MCF 10A (cell line): ENCODE measurements at regions not wholly inside any gene's neighbourhood (a gene's known extent, or its start where the extent isn't known, plus 50 kb on each side); places are given as distances from the start of the nearest gene placed in this dataset.

Experiments used
- BruUV-seq: library from RNA; stranded (reverse); fragments of 400-500 nt; replicated peaks from 2 replicates; lab custom pipeline; 2021; lab: Mats Ljungman, UMichigan
- CTCF ChIA-PET: fragments of 300-600 bp; sonication (Branson Sonifier 250); formaldehyde crosslinking; extraction: SDS; loops from one replicate; lab custom pipeline; 2021; ENCODE audit warnings: antibody characterized with exemption, inconsistent platforms; lab: Yijun Ruan, JAX
- POLR2A ChIA-PET: fragments of 300-600, 350-650 bp; sonication (Branson Sonifier 250); formaldehyde crosslinking; extraction: SDS; loops from one replicate; lab custom pipeline; 2020; ENCODE audit warnings: antibody characterized with exemption, inconsistent platforms; lab: Yijun Ruan, JAX
- DNase-seq: peaks from one replicate; pipeline ENCODE4 v3.0.0-alpha.2; 2018; ENCODE audit not compliant: unreplicated experiment
- H3K27ac Mint-ChIP-seq: one replicate; pipeline ENCODE4 v1.8.0; 2022; ENCODE audit warnings: mild to moderate bottlenecking, low read depth, mixed read lengths; ENCODE audit not compliant: unreplicated experiment
- H3K27me3 Mint-ChIP-seq: one replicate; pipeline ENCODE4 v1.8.0; 2022; ENCODE audit warnings: mixed read lengths; ENCODE audit not compliant: insufficient read depth, unreplicated experiment
- H3K36me3 Mint-ChIP-seq: one replicate; pipeline ENCODE4 v1.8.0; 2022; ENCODE audit warnings: mild to moderate bottlenecking, moderate library complexity, mixed read lengths; ENCODE audit not compliant: insufficient read depth, unreplicated experiment
- H3K4me1 Mint-ChIP-seq: one replicate; pipeline ENCODE4 v1.8.0; 2022; ENCODE audit warnings: mixed read lengths; ENCODE audit not compliant: insufficient read depth, unreplicated experiment
- H3K4me3 Mint-ChIP-seq: one replicate; pipeline ENCODE4 v1.8.0; 2022; ENCODE audit warnings: mild to moderate bottlenecking, moderate library complexity, mixed read lengths; ENCODE audit not compliant: unreplicated experiment
- H3K9me3 Mint-ChIP-seq: one replicate; pipeline ENCODE4 v1.8.0; 2022; ENCODE audit warnings: mixed read lengths; ENCODE audit not compliant: unreplicated experiment
- CTCF ChIP-seq: fragments of 200-600 bp; IDR thresholded peaks from one replicate; pipeline ENCODE4 v1.8.0; 2022; ENCODE audit warnings: antibody characterized with exemption, mild to moderate bottlenecking; ENCODE audit not compliant: unreplicated experiment
- intact Hi-C: fragments of 100-400 bp; cut with micrococcal nuclease; formaldehyde crosslinking; loops from 2 replicates; pipeline ENCODE4 v1.14.1; 2022

- POLR2A ChIA-PET: no interaction called here
- peaks cover 17% of the 10 kb centered on the region for H3K9me3 Mint-ChIP-seq
- H3K27ac Mint-ChIP-seq: no peak overlapping the region
- H3K4me3 Mint-ChIP-seq: no peak overlapping the region
- BruUV-seq: no TSS peak
- peaks cover 6% of the 10 kb centered on the region for H3K36me3 Mint-ChIP-seq
- H3K4me1 Mint-ChIP-seq: no peaks in the 10 kb centered on the region
- TF ChIP-seq CTCF: no peak
- no peaks in the 10 kb centered on the region for H3K27me3 Mint-ChIP-seq
- intact Hi-C loops: no loop called here
- CTCF ChIA-PET: no interaction called here
- no peak for DNase-seq
Measured at GRCh38 chr2:7449298-7449697, 532.1 kb downstream of the RNF144A start.

- no peak for DNase-seq
- H3K4me3 Mint-ChIP-seq: no peak overlapping the region
- no peaks in the 10 kb centered on the region for H3K27me3 Mint-ChIP-seq
- ChIA-PET POLR2A (no interaction called here), CTCF (interaction anchor here (1.3 kb wide), 1 partner anchor 23 kb away, joined by 5 read pairs; no protein-coding TSS in a partner anchor)
- no TSS peak for BruUV-seq
- peaks cover 18% of the 10 kb centered on the region for H3K9me3 Mint-ChIP-seq
- H3K36me3 Mint-ChIP-seq: peaks cover 6% of the 10 kb centered on the region
- TF ChIP-seq CTCF: no peak
- H3K27ac Mint-ChIP-seq: no peak overlapping the region
- no peaks in the 10 kb centered on the region for H3K4me1 Mint-ChIP-seq
- intact Hi-C loops: no loop called here
Measured at GRCh38 chr2:7450188-7450832, 533.1 kb downstream of the RNF144A start.

GRCh38 chr2:7450833-7451190, 533.6 kb downstream of the RNF144A start:
- Mint-ChIP-seq H3K36me3 (peaks cover 4% of the 10 kb centered on the region), H3K9me3 (peaks cover 18% of the 10 kb centered on the region), H3K27ac (no peak overlapping the region), H3K4me3 (no peak overlapping the region), H3K4me1 (no peaks in the 10 kb centered on the region), H3K27me3 (no peaks in the 10 kb centered on the region)
- POLR2A ChIA-PET: no interaction called here
- DNase-seq: no peak
- TF ChIP-seq CTCF: no peak
- CTCF ChIA-PET: interaction anchor here (1.3 kb wide), 1 partner anchor 23 kb away, joined by 5 read pairs; no protein-coding TSS in a partner anchor
- BruUV-seq: no TSS peak
- intact Hi-C loops: no loop called here

GRCh38 chr2:7452110-7452876, 535.1 kb downstream of the RNF144A start:
- intact Hi-C loops: no loop called here
- no peak for DNase-seq
- Mint-ChIP-seq H3K4me3 (no peak overlapping the region), H3K4me1 (no peaks in the 10 kb centered on the region), H3K27me3 (no peaks in the 10 kb centered on the region), H3K9me3 (peaks cover 18% of the 10 kb centered on the region), H3K27ac (no peak overlapping the region), H3K36me3 (no peaks in the 10 kb centered on the region)
- BruUV-seq: no TSS peak
- CTCF ChIA-PET: no interaction called here
- no peak for TF ChIP-seq CTCF
- POLR2A ChIA-PET: no interaction called here
